22Rv1 (cell line): ENCODE measurements at regions not wholly inside any gene's neighbourhood (a gene's known extent, or its start where the extent isn't known, plus 50 kb on each side); places are given as distances from the start of the nearest gene placed in this dataset.

Source experiments
- H3K27ac ChIP-seq: fragments of 450-650 bp; 2 replicates; pipeline ENCODE4 v1.5.1; 2017
- CTCF ChIP-seq: fragments of 450-650 bp; IDR thresholded peaks from 2 replicates; pipeline ENCODE4 v1.5.1; 2017; ENCODE audit warnings: mild to moderate bottlenecking
- ZFX ChIP-seq: fragments of 450-650 bp; IDR thresholded peaks from 2 replicates; pipeline ENCODE4 v1.6.1; 2017; ENCODE audit warnings: antibody characterized with exemption, borderline replicate concordance

- no peak overlapping the region for H3K27ac ChIP-seq
- no peak for TF ChIP-seq ZFX
- no peak for TF ChIP-seq CTCF
Measured at GRCh38 chr4:84177831-84178542, 321.1 kb downstream of the NKX6-1 start.

- H3K27ac ChIP-seq, result no peak overlapping the region
- no peak for TF ChIP-seq CTCF
- TF ChIP-seq ZFX, result no peak
Measured at GRCh38 chr4:84176016-84176415, 323.1 kb downstream of the NKX6-1 start.

- no peak overlapping the region for H3K27ac ChIP-seq
- TF ChIP-seq CTCF, result no peak
- TF ChIP-seq ZFX, result no peak
Measured at GRCh38 chr4:84171871-84172270, 327.2 kb downstream of the NKX6-1 start.

GRCh38 chr4:84167564-84167963 lies 331.5 kb downstream of the NKX6-1 start:
- TF ChIP-seq ZFX (no peak), CTCF (no peak)
- no peak overlapping the region for H3K27ac ChIP-seq

- H3K27ac ChIP-seq, result no peak overlapping the region
- TF ChIP-seq ZFX, result no peak
- no peak for TF ChIP-seq CTCF
Measured at GRCh38 chr4:84167093-84167492, 332.0 kb downstream of the NKX6-1 start.

- TF ChIP-seq ZFX (no peak), CTCF (no peak)
- no peak overlapping the region for H3K27ac ChIP-seq
Measured at GRCh38 chr4:84166486-84166885, 332.6 kb downstream of the NKX6-1 start.

GRCh38 chr4:84164201-84164600 lies 334.9 kb downstream of the NKX6-1 start:
- TF ChIP-seq ZFX (no peak), CTCF (no peak)

More at GRCh38 chr4:84164201-84164600, 334.9 kb downstream of the NKX6-1 start:
- no peak overlapping the region for H3K27ac ChIP-seq
